OCI-LY1 (cell line): ENCODE measurements at regions not wholly inside any gene's neighbourhood (a gene's known extent, or its start where the extent isn't known, plus 50 kb on each side); places are given as distances from the start of the nearest gene placed in this dataset.

Source experiments
- CTCF ChIP-seq: fragments of 200-600 bp; sonication (generic), shearing (Covaris generic); IDR thresholded peaks from 2 replicates; pipeline ENCODE4 v1.5.1; 2017; ENCODE audit warnings: mild to moderate bottlenecking, antibody characterized with exemption, low read length, moderate library complexity, mixed read lengths
- EZH2 ChIP-seq: fragments of 200-600 bp; sonication (generic), shearing (Covaris generic); IDR thresholded peaks from 2 replicates; pipeline ENCODE4 v1.8.0; 2017; ENCODE audit warnings: borderline replicate concordance, mixed run types, mild to moderate bottlenecking, antibody characterized with exemption, low read length, moderate library complexity, mixed read lengths

- TF ChIP-seq CTCF (no peak), EZH2 (no peak)
Measured at GRCh38 chr4:173735585-173735984, 205.6 kb upstream of the HAND2 start.
